Spleen (tissue), 7 donors: ENCODE measurements at regions not wholly inside any gene's neighbourhood (a gene's known extent, or its start where the extent isn't known, plus 50 kb on each side); places are given as distances from the start of the nearest gene placed in this dataset.
"Not testable (repeated sequence)": the region's sequence is repeated elsewhere in the genome, so short reads cannot be mapped to it uniquely, and the experiment has no call there.

Experiments used
- CTCF ChIP-seq, 11 experiments: fragments of 200-600 bp in 7 of 11; fragments of 450-650 bp in 4 of 11; sonication (generic) in 4 of 11; IDR thresholded peaks in 8 of 11; conservative IDR thresholded peaks in 3 of 11; 1 replicate in 7 of 11; 2 replicates in 4 of 11; pipeline versions ENCODE4 v1.4.0 to v1.8.0; 2016 to 2021; ENCODE audit warnings: antibody characterized with exemption in 11 of 11, inconsistent platforms in 4 of 11, mild to moderate bottlenecking in 1 of 11
- POLR2AphosphoS5 ChIP-seq, 3 donors: sonication (generic); formaldehyde crosslinking; IDR thresholded peaks; one replicate each; pipeline ENCODE4 v1.5.1; 2017; ENCODE audit warnings: antibody characterized with exemption in 3 of 3
- donor health status: DM: no; HTN: no; CAD: no; lungs with moderate emphysema.
- donor health status: DM: no; HTN: no; CAD: no.
- donor health status: DM: no; HTN: no; CAD: no.

- TF ChIP-seq CTCF (IDR thresholded peaks at IDR 0.05 in 8 of 11, conservative IDR thresholded peaks at IDR 0.05 in 3 of 11); POLR2AphosphoS5 (IDR thresholded peaks at IDR 0.05): not testable (repeated sequence)
These were observed 390.8 kb upstream of the SLC10A2 start for GRCh38 chr13:103457050-103457449.
